ENCODE measurements at regions not wholly inside any gene's neighbourhood (a gene's known extent, or its start where the extent isn't known, plus 50 kb on each side); places are given as distances from the start of the nearest gene placed in this dataset.

- intact Hi-C loops (cut with DNase I; ENCODE audit: low total_unique reads), result no loop called here
- Histone ChIP-seq H3K9me3 (peaks cover 0 to 26% (median 13%) of the 10 kb centered on the region in 4 donors), H3K4me3 (no peak overlapping the region), H3K36me3 (no peaks in the 10 kb centered on the region), H3K27ac (no peak overlapping the region), H3K27me3 (no peaks in the 10 kb centered on the region), H3K4me1 (no peaks in the 10 kb centered on the region)
- no peak for DNase-seq
- WGBS, 5 donors, result 63 to 75% (median 70%) methylated on average over 3 of the region's 3 CpGs
- no peak for TF ChIP-seq POLR2AphosphoS5 (IDR thresholded peaks at IDR 0.05)
- TF ChIP-seq POLR2A (IDR thresholded peaks at IDR 0.05), result no peak
- no peak for TF ChIP-seq EP300 (IDR thresholded peaks at IDR 0.05)
- no peak for TF ChIP-seq CTCF (IDR thresholded peaks at IDR 0.05)
Observed at GRCh38 chr18:1191341-1191740, 286.7 kb downstream of the ADCYAP1 start.

GRCh38 chr18:1213126-1213525 is 308.5 kb downstream of the ADCYAP1 start:
- Histone ChIP-seq H3K9me3 (peaks cover 0 to 51% (median 7%) of the 10 kb centered on the region in 4 donors), H3K4me1 (no peaks in the 10 kb centered on the region), H3K36me3 (no peaks in the 10 kb centered on the region), H3K4me3 (no peak overlapping the region), H3K27me3 (no peaks in the 10 kb centered on the region), H3K27ac (no peak overlapping the region)
- TF ChIP-seq POLR2A (IDR thresholded peaks at IDR 0.05) (no peak), CTCF (IDR thresholded peaks at IDR 0.05) (no peak), POLR2AphosphoS5 (IDR thresholded peaks at IDR 0.05) (no peak), EP300 (IDR thresholded peaks at IDR 0.05) (no peak)
- DNase-seq, result no peak
- WGBS, 5 donors, result 73 to 93% (median 77%) methylated on average over 1 of the region's 1 CpG
- intact Hi-C loops (cut with DNase I; ENCODE audit: low total_unique reads), result no loop called here

- no peak for DNase-seq
- 32 to 46% (median 39%) methylated on average over 2 of the region's 2 CpGs for WGBS, 5 donors
- Histone ChIP-seq H3K9me3 (no peaks in the 10 kb centered on the region), H3K4me3 (no peak overlapping the region), H3K36me3 (no peaks in the 10 kb centered on the region), H3K27me3 (no peaks in the 10 kb centered on the region), H3K4me1 (no peaks in the 10 kb centered on the region), H3K27ac (no peak overlapping the region)
- intact Hi-C loops (cut with DNase I; ENCODE audit: low total_unique reads), result no loop called here
- TF ChIP-seq POLR2A (IDR thresholded peaks at IDR 0.05), result no peak
- TF ChIP-seq POLR2AphosphoS5 (IDR thresholded peaks at IDR 0.05), result no peak
- no peak for TF ChIP-seq CTCF (IDR thresholded peaks at IDR 0.05)
- no peak for TF ChIP-seq EP300 (IDR thresholded peaks at IDR 0.05)
Observed at GRCh38 chr18:1222880-1223279, 318.2 kb downstream of the ADCYAP1 start.

GRCh38 chr18:1227025-1227424 is 322.4 kb downstream of the ADCYAP1 start:
- 72 to 83% (median 79%) methylated on average over 4 of the region's 4 CpGs for WGBS, 5 donors
- no peak overlapping the region for H3K27ac ChIP-seq
- no peaks in the 10 kb centered on the region for H3K27me3 ChIP-seq
- H3K4me1 ChIP-seq, result no peaks in the 10 kb centered on the region
- H3K9me3 ChIP-seq, result peaks cover 0 to 12% (median 8%) of the 10 kb centered on the region in 4 donors
- no peaks in the 10 kb centered on the region for H3K36me3 ChIP-seq
- no peak overlapping the region for H3K4me3 ChIP-seq
- DNase-seq, result no peak
- TF ChIP-seq EP300 (IDR thresholded peaks at IDR 0.05) (no peak), POLR2AphosphoS5 (IDR thresholded peaks at IDR 0.05) (no peak), CTCF (IDR thresholded peaks at IDR 0.05) (no peak), POLR2A (IDR thresholded peaks at IDR 0.05) (no peak)
- intact Hi-C loops (cut with DNase I; ENCODE audit: low total_unique reads), result no loop called here

All from stomach (tissue), 8 donors.